ENCODE measurements at regions not wholly inside any gene's neighbourhood (a gene's known extent, or its start where the extent isn't known, plus 50 kb on each side); places are given as distances from the start of the nearest gene placed in this dataset.
A peak's percentile ranks its signal among the peaks of the same experiment; 100 is the strongest.

GRCh38 chr17:13076905-13077304 lies 59.1 kb upstream of the ELAC2 start:
- peak; percentile 61 for DNase-seq (ENCODE audit: extremely low read depth, low read depth)
- no peak for TF ChIP-seq CTCF (IDR thresholded peaks at IDR 0.05; ENCODE audit: low read depth, low read length, missing control alignments)
- no peak overlapping the region for H3K4me3 ChIP-seq (replicated peaks; ENCODE audit: low read depth, low read length)

- DNase-seq (ENCODE audit: extremely low read depth, low read depth): no peak
- TF ChIP-seq CTCF (IDR thresholded peaks at IDR 0.05; ENCODE audit: low read depth, low read length, missing control alignments): no peak
- H3K4me3 ChIP-seq (replicated peaks; ENCODE audit: low read depth, low read length): no peak overlapping the region
Measured at GRCh38 chr17:13074026-13074425, 56.2 kb upstream of the ELAC2 start.

- no peak for DNase-seq (ENCODE audit: extremely low read depth, low read depth)
- no peak for TF ChIP-seq CTCF (IDR thresholded peaks at IDR 0.05; ENCODE audit: low read depth, low read length, missing control alignments)
- H3K4me3 ChIP-seq (replicated peaks; ENCODE audit: low read depth, low read length): no peak overlapping the region
Measured at GRCh38 chr17:13073018-13073417, 55.2 kb upstream of the ELAC2 start.

- no peak for DNase-seq (ENCODE audit: extremely low read depth, low read depth)
- H3K4me3 ChIP-seq (replicated peaks; ENCODE audit: low read depth, low read length): no peak overlapping the region
- no peak for TF ChIP-seq CTCF (IDR thresholded peaks at IDR 0.05; ENCODE audit: low read depth, low read length, missing control alignments)
Measured at GRCh38 chr17:13070732-13071131, 52.9 kb upstream of the ELAC2 start.

GRCh38 chr17:13067629-13068303 lies 49.9 kb upstream of the ELAC2 start:
- no peak overlapping the region for H3K4me3 ChIP-seq (replicated peaks; ENCODE audit: low read depth, low read length)
- TF ChIP-seq CTCF (IDR thresholded peaks at IDR 0.05; ENCODE audit: low read depth, low read length, missing control alignments): no peak
- no peak for DNase-seq (ENCODE audit: extremely low read depth, low read depth)
